Neuron (in vitro differentiated cells): ENCODE measurements at regions not wholly inside any gene's neighbourhood (a gene's known extent, or its start where the extent isn't known, plus 50 kb on each side); places are given as distances from the start of the nearest gene placed in this dataset.
"Not testable (repeated sequence)": the region's sequence is repeated elsewhere in the genome, so short reads cannot be mapped to it uniquely, and the experiment has no call there.

ENCODE experiments used
- H2AFZ ChIP-seq: one replicate; pipeline ENCODE4 v1.6.1; 2013; ENCODE audit warnings: low read depth, mild to moderate bottlenecking, inconsistent platforms, low read length, moderate library complexity
- H3K27me3 ChIP-seq: one replicate; pipeline ENCODE4 v1.6.1; 2013; ENCODE audit warnings: low read length; ENCODE audit not compliant: insufficient read depth
- H3K36me3 ChIP-seq: one replicate; pipeline ENCODE4 v1.6.1; 2013; ENCODE audit warnings: low read length; ENCODE audit not compliant: insufficient read depth
- H3K4me1 ChIP-seq: one replicate; pipeline ENCODE4 v1.6.1; 2013; ENCODE audit warnings: low read length; ENCODE audit not compliant: insufficient read depth
- H3K4me3 ChIP-seq: 2 replicates; pipeline ENCODE4 v1.5.1; 2013; ENCODE audit warnings: mild to moderate bottlenecking, low read length, moderate library complexity
- H3K9me3 ChIP-seq: one replicate; pipeline ENCODE4 v1.6.1; 2013; ENCODE audit warnings: low read length

- H3K4me3 ChIP-seq, H3K9me3 ChIP-seq, H3K36me3 ChIP-seq, H3K27me3 ChIP-seq, H2AFZ ChIP-seq, H3K4me1 ChIP-seq: not testable (repeated sequence)
Measured at GRCh38 chr21:10325546-10325945, 195.8 kb upstream of the TPTE start.

GRCh38 chr21:10326146-10326545, 195.2 kb upstream of the TPTE start:
- not testable (repeated sequence) for H3K4me3 ChIP-seq, H3K9me3 ChIP-seq, H3K36me3 ChIP-seq, H3K27me3 ChIP-seq, H2AFZ ChIP-seq, H3K4me1 ChIP-seq

- not testable (repeated sequence) for H3K4me1 ChIP-seq, H3K9me3 ChIP-seq, H3K36me3 ChIP-seq, H3K4me3 ChIP-seq, H3K27me3 ChIP-seq, H2AFZ ChIP-seq
Measured at GRCh38 chr21:10328646-10329045, 192.7 kb upstream of the TPTE start.

GRCh38 chr21:10330641-10331119, 190.7 kb upstream of the TPTE start:
- H3K4me1 ChIP-seq, H3K27me3 ChIP-seq: not testable (repeated sequence)

GRCh38 chr21:10331134-10331533, 190.2 kb upstream of the TPTE start:
- H2AFZ ChIP-seq, H3K4me1 ChIP-seq, H3K36me3 ChIP-seq, H3K27me3 ChIP-seq, H3K9me3 ChIP-seq, H3K4me3 ChIP-seq: not testable (repeated sequence)

More at GRCh38 chr21:10330641-10331119, 190.7 kb upstream of the TPTE start:
- not testable (repeated sequence) for H3K4me3 ChIP-seq, H2AFZ ChIP-seq, H3K36me3 ChIP-seq, H3K9me3 ChIP-seq

- H3K4me1 ChIP-seq, H3K9me3 ChIP-seq, H3K4me3 ChIP-seq, H3K27me3 ChIP-seq, H3K36me3 ChIP-seq, H2AFZ ChIP-seq: not testable (repeated sequence)
Measured at GRCh38 chr21:10332935-10333334, 188.4 kb upstream of the TPTE start.

GRCh38 chr21:10334391-10334790, 187.0 kb upstream of the TPTE start:
- not testable (repeated sequence) for H3K9me3 ChIP-seq, H2AFZ ChIP-seq, H3K4me1 ChIP-seq, H3K36me3 ChIP-seq, H3K27me3 ChIP-seq, H3K4me3 ChIP-seq

- H3K4me3 ChIP-seq, H3K27me3 ChIP-seq, H2AFZ ChIP-seq, H3K4me1 ChIP-seq, H3K9me3 ChIP-seq, H3K36me3 ChIP-seq: not testable (repeated sequence)
Measured at GRCh38 chr21:10342261-10342956, 179.0 kb upstream of the TPTE start.

GRCh38 chr21:10343146-10343935, 178.0 kb upstream of the TPTE start:
- H3K4me3 ChIP-seq, H3K4me1 ChIP-seq, H3K9me3 ChIP-seq, H3K27me3 ChIP-seq, H3K36me3 ChIP-seq, H2AFZ ChIP-seq: not testable (repeated sequence)

GRCh38 chr21:10344266-10344665, 177.1 kb upstream of the TPTE start:
- H3K36me3 ChIP-seq, H3K4me3 ChIP-seq, H3K9me3 ChIP-seq, H2AFZ ChIP-seq, H3K4me1 ChIP-seq, H3K27me3 ChIP-seq: not testable (repeated sequence)

- not testable (repeated sequence) for H3K36me3 ChIP-seq, H3K4me3 ChIP-seq, H3K4me1 ChIP-seq, H3K9me3 ChIP-seq, H3K27me3 ChIP-seq, H2AFZ ChIP-seq
Measured at GRCh38 chr21:10345178-10345612, 176.2 kb upstream of the TPTE start.

GRCh38 chr21:10346249-10346648, 175.1 kb upstream of the TPTE start:
- not testable (repeated sequence) for H3K4me3 ChIP-seq, H3K4me1 ChIP-seq, H3K36me3 ChIP-seq, H2AFZ ChIP-seq, H3K27me3 ChIP-seq, H3K9me3 ChIP-seq

- H3K36me3 ChIP-seq, H3K9me3 ChIP-seq, H3K4me3 ChIP-seq, H3K27me3 ChIP-seq, H2AFZ ChIP-seq, H3K4me1 ChIP-seq: not testable (repeated sequence)
Measured at GRCh38 chr21:10346933-10347615, 174.3 kb upstream of the TPTE start.
